ENCODE measurements at regions not wholly inside any gene's neighbourhood (a gene's known extent, or its start where the extent isn't known, plus 50 kb on each side); places are given as distances from the start of the nearest gene placed in this dataset.

DNA sequence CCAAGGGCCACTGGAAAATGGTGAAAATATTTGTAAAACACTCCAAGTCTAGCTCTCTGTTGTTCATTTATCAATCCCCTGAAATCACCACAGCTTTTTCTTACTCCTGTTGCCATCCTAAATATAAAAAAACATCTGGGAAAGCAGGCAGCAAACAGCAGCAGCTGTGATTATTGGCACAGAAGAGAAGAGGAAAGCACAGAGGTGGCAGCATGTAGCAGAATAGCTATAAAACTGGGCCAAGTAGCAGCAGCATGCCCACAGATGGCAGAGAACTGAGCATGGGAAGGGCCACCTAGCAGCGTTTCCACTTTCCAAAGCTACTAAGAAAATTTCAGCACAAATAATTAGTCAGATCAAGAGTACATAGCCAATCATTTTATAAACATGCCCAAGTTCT is 307.2 kb downstream of the SLC7A11 start:
- Histone ChIP-seq H3K27ac (ENCODE audit: control insufficient read depth, insufficient read depth) (no peak overlapping the region), H3K4me3 (no peak overlapping the region), H3K36me3 (ENCODE audit: control insufficient read depth in 2 of 2, insufficient read depth in 2 of 2, low read length in 1 of 2) (no peaks in the 10 kb centered on the region), H3K79me2 (ENCODE audit: control insufficient read depth, insufficient read depth, low read length) (no peaks in the 10 kb centered on the region), H4K20me1 (ENCODE audit: control insufficient read depth, insufficient read depth) (no peaks in the 10 kb centered on the region), H2AFZ (ENCODE audit: control insufficient read depth, low read depth, low read length) (no peak overlapping the region), H3K27me3 (replicated peaks in 1 of 2; ENCODE audit: control insufficient read depth in 2 of 2, insufficient read depth in 2 of 2, low read length in 1 of 2) (no peaks in the 10 kb centered on the region), H3K4me1 (ENCODE audit: control insufficient read depth, insufficient read depth, low read length) (no peaks in the 10 kb centered on the region), H3K9me3 (replicated peaks; ENCODE audit: control insufficient read depth, insufficient read depth, low read length) (no peaks in the 10 kb centered on the region), H3K9ac (ENCODE audit: control insufficient read depth, insufficient read depth, low read length) (no peak overlapping the region), H3K4me2 (ENCODE audit: control insufficient read depth, insufficient read depth) (no peak overlapping the region)
- 0% methylated on average over 1 of the region's 1 CpG for WGBS (ENCODE audit: insufficient coverage, insufficient replicate concordance, low lambda C conversion rate, missing lambda C conversion rate)
- ATAC-seq (no peak), DNase-seq (ENCODE audit: low read depth, low spot score) (no peak), FAIRE-seq (no peak)
- POLR2A ChIA-PET: no interaction called here
- in situ Hi-C loops (cut with MboI) (no loop called here), intact Hi-C loops (cut with micrococcal nuclease; ENCODE audit: unreplicated experiment) (no loop called here)
- RAD21 ChIA-PET (ENCODE audit: unreplicated experiment): no interaction called here
- CTCF ChIA-PET: interaction anchor here (1.5 kb wide), 1 partner anchor 11 kb away, joined by 5 read pairs; no protein-coding TSS in a partner anchor
- SMC1A ChIA-PET (ENCODE audit: uncharacterized antibody, unreplicated experiment): interaction anchor here (0.9 kb wide), 1 partner anchor 76 kb away, joined by 3 read pairs; no protein-coding TSS in a partner anchor
- TF ChIP-seq HCFC1 (IDR thresholded peaks at IDR 0.05; ENCODE audit: low read length): no peak
- TF ChIP-seq MTA2 (IDR thresholded peaks at IDR 0.05; ENCODE audit: low read depth): no peak
- TF ChIP-seq, protein P1, sequence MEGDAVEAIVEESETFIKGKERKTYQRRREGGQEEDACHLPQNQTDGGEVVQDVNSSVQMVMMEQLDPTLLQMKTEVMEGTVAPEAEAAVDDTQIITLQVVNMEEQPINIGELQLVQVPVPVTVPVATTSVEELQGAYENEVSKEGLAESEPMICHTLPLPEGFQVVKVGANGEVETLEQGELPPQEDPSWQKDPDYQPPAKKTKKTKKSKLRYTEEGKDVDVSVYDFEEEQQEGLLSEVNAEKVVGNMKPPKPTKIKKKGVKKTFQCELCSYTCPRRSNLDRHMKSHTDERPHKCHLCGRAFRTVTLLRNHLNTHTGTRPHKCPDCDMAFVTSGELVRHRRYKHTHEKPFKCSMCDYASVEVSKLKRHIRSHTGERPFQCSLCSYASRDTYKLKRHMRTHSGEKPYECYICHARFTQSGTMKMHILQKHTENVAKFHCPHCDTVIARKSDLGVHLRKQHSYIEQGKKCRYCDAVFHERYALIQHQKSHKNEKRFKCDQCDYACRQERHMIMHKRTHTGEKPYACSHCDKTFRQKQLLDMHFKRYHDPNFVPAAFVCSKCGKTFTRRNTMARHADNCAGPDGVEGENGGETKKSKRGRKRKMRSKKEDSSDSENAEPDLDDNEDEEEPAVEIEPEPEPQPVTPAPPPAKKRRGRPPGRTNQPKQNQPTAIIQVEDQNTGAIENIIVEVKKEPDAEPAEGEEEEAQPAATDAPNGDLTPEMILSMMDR (IDR thresholded peaks at IDR 0.05 in 2 of 3, conservative IDR thresholded peaks at IDR 0.05 in 1 of 3; ENCODE audit: control insufficient read depth in 2 of 3, extremely low read depth in 1 of 3, insufficient read depth in 1 of 3, low read depth in 3 of 3, low read length in 3 of 3): no peak
- TF ChIP-seq, protein P2, sequence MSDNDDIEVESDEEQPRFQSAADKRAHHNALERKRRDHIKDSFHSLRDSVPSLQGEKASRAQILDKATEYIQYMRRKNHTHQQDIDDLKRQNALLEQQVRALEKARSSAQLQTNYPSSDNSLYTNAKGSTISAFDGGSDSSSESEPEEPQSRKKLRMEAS (IDR thresholded peaks at IDR 0.05; ENCODE audit: low read depth, low read length): no peak
- TF ChIP-seq STAT1 (conservative IDR thresholded peaks at IDR 0.05): no peak
- no peak for TF ChIP-seq CREM (IDR thresholded peaks at IDR 0.05; ENCODE audit: low read depth)
- TF ChIP-seq, protein P3, sequence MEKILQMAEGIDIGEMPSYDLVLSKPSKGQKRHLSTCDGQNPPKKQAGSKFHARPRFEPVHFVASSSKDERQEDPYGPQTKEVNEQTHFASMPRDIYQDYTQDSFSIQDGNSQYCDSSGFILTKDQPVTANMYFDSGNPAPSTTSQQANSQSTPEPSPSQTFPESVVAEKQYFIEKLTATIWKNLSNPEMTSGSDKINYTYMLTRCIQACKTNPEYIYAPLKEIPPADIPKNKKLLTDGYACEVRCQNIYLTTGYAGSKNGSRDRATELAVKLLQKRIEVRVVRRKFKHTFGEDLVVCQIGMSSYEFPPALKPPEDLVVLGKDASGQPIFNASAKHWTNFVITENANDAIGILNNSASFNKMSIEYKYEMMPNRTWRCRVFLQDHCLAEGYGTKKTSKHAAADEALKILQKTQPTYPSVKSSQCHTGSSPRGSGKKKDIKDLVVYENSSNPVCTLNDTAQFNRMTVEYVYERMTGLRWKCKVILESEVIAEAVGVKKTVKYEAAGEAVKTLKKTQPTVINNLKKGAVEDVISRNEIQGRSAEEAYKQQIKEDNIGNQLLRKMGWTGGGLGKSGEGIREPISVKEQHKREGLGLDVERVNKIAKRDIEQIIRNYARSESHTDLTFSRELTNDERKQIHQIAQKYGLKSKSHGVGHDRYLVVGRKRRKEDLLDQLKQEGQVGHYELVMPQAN (conservative IDR thresholded peaks at IDR 0.05): no peak
- no peak for TF ChIP-seq SREBF1 (IDR thresholded peaks at IDR 0.05; ENCODE audit: low read length)
- TF ChIP-seq POLR2AphosphoS5 (IDR thresholded peaks at IDR 0.05; ENCODE audit: low read length): no peak
- TF ChIP-seq, protein P4, sequence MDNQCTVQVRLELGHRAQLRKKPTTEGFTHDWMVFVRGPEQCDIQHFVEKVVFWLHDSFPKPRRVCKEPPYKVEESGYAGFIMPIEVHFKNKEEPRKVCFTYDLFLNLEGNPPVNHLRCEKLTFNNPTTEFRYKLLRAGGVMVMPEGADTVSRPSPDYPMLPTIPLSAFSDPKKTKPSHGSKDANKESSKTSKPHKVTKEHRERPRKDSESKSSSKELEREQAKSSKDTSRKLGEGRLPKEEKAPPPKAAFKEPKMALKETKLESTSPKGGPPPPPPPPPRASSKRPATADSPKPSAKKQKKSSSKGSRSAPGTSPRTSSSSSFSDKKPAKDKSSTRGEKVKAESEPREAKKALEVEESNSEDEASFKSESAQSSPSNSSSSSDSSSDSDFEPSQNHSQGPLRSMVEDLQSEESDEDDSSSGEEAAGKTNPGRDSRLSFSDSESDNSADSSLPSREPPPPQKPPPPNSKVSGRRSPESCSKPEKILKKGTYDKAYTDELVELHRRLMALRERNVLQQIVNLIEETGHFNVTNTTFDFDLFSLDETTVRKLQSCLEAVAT (IDR thresholded peaks at IDR 0.05): no peak
- TF ChIP-seq GATAD2B (conservative IDR thresholded peaks at IDR 0.05; ENCODE audit: low read depth): no peak
- TF ChIP-seq FOXM1 (IDR thresholded peaks at IDR 0.05; ENCODE audit: low read depth, low read length): no peak
- TF ChIP-seq, protein P5, sequence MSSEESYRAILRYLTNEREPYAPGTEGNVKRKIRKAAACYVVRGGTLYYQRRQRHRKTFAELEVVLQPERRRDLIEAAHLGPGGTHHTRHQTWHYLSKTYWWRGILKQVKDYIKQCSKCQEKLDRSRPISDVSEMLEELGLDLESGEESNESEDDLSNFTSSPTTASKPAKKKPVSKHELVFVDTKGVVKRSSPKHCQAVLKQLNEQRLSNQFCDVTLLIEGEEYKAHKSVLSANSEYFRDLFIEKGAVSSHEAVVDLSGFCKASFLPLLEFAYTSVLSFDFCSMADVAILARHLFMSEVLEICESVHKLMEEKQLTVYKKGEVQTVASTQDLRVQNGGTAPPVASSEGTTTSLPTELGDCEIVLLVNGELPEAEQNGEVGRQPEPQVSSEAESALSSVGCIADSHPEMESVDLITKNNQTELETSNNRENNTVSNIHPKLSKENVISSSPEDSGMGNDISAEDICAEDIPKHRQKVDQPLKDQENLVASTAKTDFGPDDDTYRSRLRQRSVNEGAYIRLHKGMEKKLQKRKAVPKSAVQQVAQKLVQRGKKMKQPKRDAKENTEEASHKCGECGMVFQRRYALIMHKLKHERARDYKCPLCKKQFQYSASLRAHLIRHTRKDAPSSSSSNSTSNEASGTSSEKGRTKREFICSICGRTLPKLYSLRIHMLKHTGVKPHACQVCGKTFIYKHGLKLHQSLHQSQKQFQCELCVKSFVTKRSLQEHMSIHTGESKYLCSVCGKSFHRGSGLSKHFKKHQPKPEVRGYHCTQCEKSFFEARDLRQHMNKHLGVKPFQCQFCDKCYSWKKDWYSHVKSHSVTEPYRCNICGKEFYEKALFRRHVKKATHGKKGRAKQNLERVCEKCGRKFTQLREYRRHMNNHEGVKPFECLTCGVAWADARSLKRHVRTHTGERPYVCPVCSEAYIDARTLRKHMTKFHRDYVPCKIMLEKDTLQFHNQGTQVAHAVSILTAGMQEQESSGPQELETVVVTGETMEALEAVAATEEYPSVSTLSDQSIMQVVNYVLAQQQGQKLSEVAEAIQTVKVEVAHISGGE (CRISPR knock-in tag; IDR thresholded peaks at IDR 0.05): no peak
- no peak for TF ChIP-seq MYB (IDR thresholded peaks at IDR 0.05; ENCODE audit: borderline replicate concordance, low read depth, low read length)
- no peak for TF ChIP-seq YY1 (IDR thresholded peaks at IDR 0.05; ENCODE audit: low read depth, low read length)
- TF ChIP-seq SRF (IDR thresholded peaks at IDR 0.05; ENCODE audit: low read depth in 2 of 2, low read length in 2 of 2): no peak
- BruUV-seq (replicated peaks): no TSS peak

Measured in GM12878 (cell line).